Parathyroid adenoma (tissue), 2 donors: ENCODE measurements at regions not wholly inside any gene's neighbourhood (a gene's known extent, or its start where the extent isn't known, plus 50 kb on each side); places are given as distances from the start of the nearest gene placed in this dataset.

Experiments
- H2AFZ ChIP-seq: fragments of 300-600 bp; sonication (generic); one replicate; pipeline ENCODE4 v1.7.0; 2017; ENCODE audit warnings: antibody characterized with exemption, mild to moderate bottlenecking
- H3K27ac ChIP-seq: fragments of 300-600 bp; sonication (generic); one replicate; pipeline ENCODE4 v1.7.0; 2017
- H3K27me3 ChIP-seq: fragments of 300-600 bp; sonication (generic); one replicate; pipeline ENCODE4 v1.7.0; 2017; ENCODE audit warnings: low read length; ENCODE audit not compliant: control insufficient read depth, insufficient read depth
- H3K36me3 ChIP-seq: fragments of 300-600 bp; sonication (generic); one replicate; pipeline ENCODE4 v1.7.0; 2017; ENCODE audit warnings: low read length; ENCODE audit not compliant: control insufficient read depth, insufficient read depth
- H3K4me1 ChIP-seq: fragments of 300-600 bp; sonication (generic); one replicate; pipeline ENCODE4 v1.7.0; 2017; ENCODE audit warnings: control low read depth
- H3K4me2 ChIP-seq: fragments of 300-600 bp; sonication (generic); one replicate; pipeline ENCODE4 v1.7.0; 2017; ENCODE audit warnings: low read length
- H3K4me3 ChIP-seq: fragments of 300-600 bp; sonication (generic); one replicate; pipeline ENCODE4 v1.7.0; 2017; ENCODE audit warnings: low read depth, low read length
- H3K79me2 ChIP-seq: fragments of 300-600 bp; sonication (generic); one replicate; pipeline ENCODE4 v1.7.0; 2017; ENCODE audit warnings: control low read depth
- H3K9ac ChIP-seq: fragments of 300-600 bp; sonication (generic); one replicate; pipeline ENCODE4 v1.7.0; 2017; ENCODE audit warnings: mild to moderate bottlenecking
- H3K9me3 ChIP-seq: fragments of 300-600 bp; sonication (generic); one replicate; pipeline ENCODE4 v1.7.0; 2017; ENCODE audit warnings: low read length; ENCODE audit not compliant: control insufficient read depth
- CTCF ChIP-seq: fragments of 300-600 bp; sonication (generic); IDR thresholded peaks from one replicate; pipeline ENCODE4 v1.7.0; 2017; ENCODE audit warnings: antibody characterized with exemption, mild to moderate bottlenecking
- donor health status: primary hyperparathyroidism.

GRCh38 chr6:95958686-95959085, 57.1 kb upstream of the FUT9 start:
- Histone ChIP-seq H3K27ac (no peak overlapping the region), H3K27me3 (no peaks in the 10 kb centered on the region), H3K36me3 (no peaks in the 10 kb centered on the region), H3K4me2 (no peak overlapping the region), H3K4me3 (no peak overlapping the region), H3K9ac (no peak overlapping the region), H3K9me3 (no peaks in the 10 kb centered on the region), H2AFZ (no peak overlapping the region), H3K4me1 (no peaks in the 10 kb centered on the region), H3K79me2 (no peaks in the 10 kb centered on the region)
- no peak for TF ChIP-seq CTCF

- no peak overlapping the region for H3K4me3 ChIP-seq
- H3K27ac ChIP-seq, result no peak overlapping the region
- H3K9me3 ChIP-seq, result no peaks in the 10 kb centered on the region
- TF ChIP-seq CTCF, result no peak
- H3K79me2 ChIP-seq, result no peaks in the 10 kb centered on the region
- no peaks in the 10 kb centered on the region for H3K27me3 ChIP-seq
- no peak overlapping the region for H3K4me2 ChIP-seq
- no peaks in the 10 kb centered on the region for H3K36me3 ChIP-seq
- no peaks in the 10 kb centered on the region for H3K4me1 ChIP-seq
- H3K9ac ChIP-seq, result no peak overlapping the region
- no peak overlapping the region for H2AFZ ChIP-seq
These were observed 56.5 kb upstream of the FUT9 start for GRCh38 chr6:95959261-95959660.
